ENCODE measurements at regions not wholly inside any gene's neighbourhood (a gene's known extent, or its start where the extent isn't known, plus 50 kb on each side); places are given as distances from the start of the nearest gene placed in this dataset.

- no peak for DNase-seq
Observed at GRCh38 chr2:220673151-220673874, 898.8 kb downstream of the EPHA4 start.

GRCh38 chr2:220674033-220674432 lies 898.1 kb downstream of the EPHA4 start:
- DNase-seq, result no peak

- no peak for DNase-seq
Observed at GRCh38 chr2:220676695-220677094, 895.4 kb downstream of the EPHA4 start.

GRCh38 chr2:220678943-220679342 lies 893.2 kb downstream of the EPHA4 start:
- DNase-seq, result no peak

- no peak for DNase-seq
Observed at GRCh38 chr2:220682616-220683015, 889.5 kb downstream of the EPHA4 start.

- DNase-seq, result no peak
Observed at GRCh38 chr2:220684099-220684498, 888.0 kb downstream of the EPHA4 start.

GRCh38 chr2:220687231-220687843 lies 884.8 kb downstream of the EPHA4 start:
- peak; percentile 83 for DNase-seq

GRCh38 chr2:220695397-220696279 lies 876.5 kb downstream of the EPHA4 start:
- no peak for DNase-seq

- no peak for DNase-seq
Observed at GRCh38 chr2:220696280-220696669, 875.8 kb downstream of the EPHA4 start.

GRCh38 chr2:220697011-220697410 lies 875.1 kb downstream of the EPHA4 start:
- DNase-seq, result no peak

- DNase-seq, result no peak
Observed at GRCh38 chr2:220701115-220701514, 871.0 kb downstream of the EPHA4 start.

- no peak for DNase-seq
Observed at GRCh38 chr2:220703279-220703678, 868.8 kb downstream of the EPHA4 start.

GRCh38 chr2:220704081-220704480 lies 868.0 kb downstream of the EPHA4 start:
- DNase-seq, result no peak

- no peak for DNase-seq
Observed at GRCh38 chr2:220704810-220705209, 867.3 kb downstream of the EPHA4 start.

- no peak for DNase-seq
Observed at GRCh38 chr2:220705678-220706077, 866.4 kb downstream of the EPHA4 start.

GRCh38 chr2:220707261-220707660 lies 864.8 kb downstream of the EPHA4 start:
- no peak for DNase-seq

- DNase-seq, result no peak
Observed at GRCh38 chr2:220708366-220708765, 863.7 kb downstream of the EPHA4 start.

- DNase-seq, result no peak
Observed at GRCh38 chr2:220717283-220717682, 854.8 kb downstream of the EPHA4 start.

GRCh38 chr2:220736778-220737177 lies 835.3 kb downstream of the EPHA4 start:
- no peak for DNase-seq

- no peak for DNase-seq
Observed at GRCh38 chr2:220743203-220743602, 828.9 kb downstream of the EPHA4 start.

GRCh38 chr2:220744861-220745260 lies 827.2 kb downstream of the EPHA4 start:
- DNase-seq, result no peak

- DNase-seq, result no peak
Observed at GRCh38 chr2:220745682-220746081, 826.4 kb downstream of the EPHA4 start.

- DNase-seq, result no peak
Observed at GRCh38 chr2:220747736-220748135, 824.4 kb downstream of the EPHA4 start.
